ENCODE measurements at regions not wholly inside any gene's neighbourhood (a gene's known extent, or its start where the extent isn't known, plus 50 kb on each side); places are given as distances from the start of the nearest gene placed in this dataset.

DNA sequence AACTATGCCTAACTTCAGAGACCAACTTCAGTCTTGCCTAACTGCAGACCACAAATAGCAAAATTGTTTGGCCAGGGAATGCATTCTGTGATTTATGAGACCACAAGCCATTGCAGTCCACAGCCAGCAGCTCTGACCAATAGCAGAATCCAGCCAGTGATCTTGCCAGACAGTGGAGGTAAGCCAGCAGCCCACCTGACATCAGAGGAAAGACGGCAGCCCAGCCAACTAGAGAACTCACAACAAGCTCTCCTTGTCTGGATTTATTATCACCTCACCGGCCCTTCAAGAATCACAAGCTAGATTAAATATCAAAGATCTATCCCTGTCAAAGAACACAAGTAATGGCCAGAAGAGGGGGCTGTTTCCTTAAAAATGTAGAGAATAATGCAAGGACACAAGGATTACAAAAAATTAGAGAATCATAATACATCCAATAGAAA lies 66.5 kb upstream of the SLC35F1 start:
- H3K4me3 ChIP-seq (ENCODE audit: low read length): no peak overlapping the region
- H3K27ac ChIP-seq (ENCODE audit: low read length): no peak overlapping the region
- H3K79me2 ChIP-seq (replicated peaks; ENCODE audit: insufficient read depth, low read length): no peaks in the 10 kb centered on the region
- no peak overlapping the region for H3K4me2 ChIP-seq (ENCODE audit: low read length)
- no peak overlapping the region for H2AFZ ChIP-seq (ENCODE audit: low read depth, low read length)
- no peaks in the 10 kb centered on the region for H3K36me3 ChIP-seq (ENCODE audit: insufficient read depth, low read length)
- no peak for TF ChIP-seq POLR2AphosphoS5 (IDR thresholded peaks at IDR 0.05)
- no peak for TF ChIP-seq TAF1 (IDR thresholded peaks at IDR 0.05; ENCODE audit: low read depth)
- peak; percentile 61 for TF ChIP-seq SMC3 (conservative IDR thresholded peaks at IDR 0.05; ENCODE audit: poor library complexity)
- no peak for TF ChIP-seq EP300 (conservative IDR thresholded peaks at IDR 0.05; ENCODE audit: poor library complexity, severe bottlenecking)
- peak; percentile 64 for TF ChIP-seq RAD21 (conservative IDR thresholded peaks at IDR 0.05)
- TF ChIP-seq MXI1 (conservative IDR thresholded peaks at IDR 0.05; ENCODE audit: poor library complexity, severe bottlenecking): no peak
- no peak for TF ChIP-seq EZH2 (IDR thresholded peaks at IDR 0.05; ENCODE audit: borderline replicate concordance, insufficient read depth, low read length, poor library complexity, severe bottlenecking)
- TF ChIP-seq, protein P1, sequence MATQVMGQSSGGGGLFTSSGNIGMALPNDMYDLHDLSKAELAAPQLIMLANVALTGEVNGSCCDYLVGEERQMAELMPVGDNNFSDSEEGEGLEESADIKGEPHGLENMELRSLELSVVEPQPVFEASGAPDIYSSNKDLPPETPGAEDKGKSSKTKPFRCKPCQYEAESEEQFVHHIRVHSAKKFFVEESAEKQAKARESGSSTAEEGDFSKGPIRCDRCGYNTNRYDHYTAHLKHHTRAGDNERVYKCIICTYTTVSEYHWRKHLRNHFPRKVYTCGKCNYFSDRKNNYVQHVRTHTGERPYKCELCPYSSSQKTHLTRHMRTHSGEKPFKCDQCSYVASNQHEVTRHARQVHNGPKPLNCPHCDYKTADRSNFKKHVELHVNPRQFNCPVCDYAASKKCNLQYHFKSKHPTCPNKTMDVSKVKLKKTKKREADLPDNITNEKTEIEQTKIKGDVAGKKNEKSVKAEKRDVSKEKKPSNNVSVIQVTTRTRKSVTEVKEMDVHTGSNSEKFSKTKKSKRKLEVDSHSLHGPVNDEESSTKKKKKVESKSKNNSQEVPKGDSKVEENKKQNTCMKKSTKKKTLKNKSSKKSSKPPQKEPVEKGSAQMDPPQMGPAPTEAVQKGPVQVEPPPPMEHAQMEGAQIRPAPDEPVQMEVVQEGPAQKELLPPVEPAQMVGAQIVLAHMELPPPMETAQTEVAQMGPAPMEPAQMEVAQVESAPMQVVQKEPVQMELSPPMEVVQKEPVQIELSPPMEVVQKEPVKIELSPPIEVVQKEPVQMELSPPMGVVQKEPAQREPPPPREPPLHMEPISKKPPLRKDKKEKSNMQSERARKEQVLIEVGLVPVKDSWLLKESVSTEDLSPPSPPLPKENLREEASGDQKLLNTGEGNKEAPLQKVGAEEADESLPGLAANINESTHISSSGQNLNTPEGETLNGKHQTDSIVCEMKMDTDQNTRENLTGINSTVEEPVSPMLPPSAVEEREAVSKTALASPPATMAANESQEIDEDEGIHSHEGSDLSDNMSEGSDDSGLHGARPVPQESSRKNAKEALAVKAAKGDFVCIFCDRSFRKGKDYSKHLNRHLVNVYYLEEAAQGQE (IDR thresholded peaks at IDR 0.05; ENCODE audit: borderline replicate concordance): no peak
- TF ChIP-seq, protein P2, sequence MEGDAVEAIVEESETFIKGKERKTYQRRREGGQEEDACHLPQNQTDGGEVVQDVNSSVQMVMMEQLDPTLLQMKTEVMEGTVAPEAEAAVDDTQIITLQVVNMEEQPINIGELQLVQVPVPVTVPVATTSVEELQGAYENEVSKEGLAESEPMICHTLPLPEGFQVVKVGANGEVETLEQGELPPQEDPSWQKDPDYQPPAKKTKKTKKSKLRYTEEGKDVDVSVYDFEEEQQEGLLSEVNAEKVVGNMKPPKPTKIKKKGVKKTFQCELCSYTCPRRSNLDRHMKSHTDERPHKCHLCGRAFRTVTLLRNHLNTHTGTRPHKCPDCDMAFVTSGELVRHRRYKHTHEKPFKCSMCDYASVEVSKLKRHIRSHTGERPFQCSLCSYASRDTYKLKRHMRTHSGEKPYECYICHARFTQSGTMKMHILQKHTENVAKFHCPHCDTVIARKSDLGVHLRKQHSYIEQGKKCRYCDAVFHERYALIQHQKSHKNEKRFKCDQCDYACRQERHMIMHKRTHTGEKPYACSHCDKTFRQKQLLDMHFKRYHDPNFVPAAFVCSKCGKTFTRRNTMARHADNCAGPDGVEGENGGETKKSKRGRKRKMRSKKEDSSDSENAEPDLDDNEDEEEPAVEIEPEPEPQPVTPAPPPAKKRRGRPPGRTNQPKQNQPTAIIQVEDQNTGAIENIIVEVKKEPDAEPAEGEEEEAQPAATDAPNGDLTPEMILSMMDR (IDR thresholded peaks at IDR 0.05; ENCODE audit: poor library complexity, severe bottlenecking): peak; percentile 47
- H4K20me1 ChIP-seq (ENCODE audit: insufficient read depth): no peaks in the 10 kb centered on the region
- no peak overlapping the region for H3K9ac ChIP-seq (ENCODE audit: low read length)
- no peaks in the 10 kb centered on the region for H3K27me3 ChIP-seq (ENCODE audit: insufficient read depth, low read depth, low read length)
- no peaks in the 10 kb centered on the region for H3F3A ChIP-seq (ENCODE audit: insufficient read depth, low read length, poor library complexity, severe bottlenecking)
- H3K9me2 ChIP-seq (ENCODE audit: insufficient read depth, low read length): no peaks in the 10 kb centered on the region
- H3K9me3 ChIP-seq (ENCODE audit: low read length): no peaks in the 10 kb centered on the region

DNA sequence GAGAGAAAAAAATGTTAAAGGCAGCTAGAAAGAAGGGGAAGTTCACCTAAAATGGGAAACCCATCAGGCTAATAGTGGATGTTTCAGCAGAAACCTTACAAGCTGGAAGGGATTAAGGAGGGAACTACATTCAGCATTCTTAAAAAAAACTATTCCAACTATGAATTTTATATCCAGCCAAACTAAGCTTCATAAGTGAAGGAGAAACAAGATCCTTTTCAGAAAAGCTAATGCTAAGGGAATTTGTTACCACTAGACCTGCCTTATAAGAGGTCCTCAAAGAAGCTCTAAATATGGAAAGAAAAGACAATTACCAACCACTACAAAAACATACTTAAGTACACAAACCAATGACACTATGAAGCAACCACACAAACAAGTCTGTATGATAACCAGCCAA lies 59.2 kb upstream of the SLC35F1 start:
- H3K9ac ChIP-seq (ENCODE audit: low read length): no peak overlapping the region
- no peak for TF ChIP-seq EP300 (conservative IDR thresholded peaks at IDR 0.05; ENCODE audit: poor library complexity, severe bottlenecking)
- no peak for TF ChIP-seq EZH2 (IDR thresholded peaks at IDR 0.05; ENCODE audit: borderline replicate concordance, insufficient read depth, low read length, poor library complexity, severe bottlenecking)
- TF ChIP-seq POLR2AphosphoS5 (IDR thresholded peaks at IDR 0.05): no peak
- H3K4me3 ChIP-seq (ENCODE audit: low read length): no peak overlapping the region
- no peak overlapping the region for H3K4me2 ChIP-seq (ENCODE audit: low read length)
- no peaks in the 10 kb centered on the region for H3K9me2 ChIP-seq (ENCODE audit: insufficient read depth, low read length)
- H4K20me1 ChIP-seq (ENCODE audit: insufficient read depth): no peaks in the 10 kb centered on the region
- no peak overlapping the region for H2AFZ ChIP-seq (ENCODE audit: low read depth, low read length)
- no peak overlapping the region for H3K27ac ChIP-seq (ENCODE audit: low read length)
- no peaks in the 10 kb centered on the region for H3F3A ChIP-seq (ENCODE audit: insufficient read depth, low read length, poor library complexity, severe bottlenecking)
- H3K9me3 ChIP-seq (ENCODE audit: low read length): no peaks in the 10 kb centered on the region
- H3K36me3 ChIP-seq (ENCODE audit: insufficient read depth, low read length): no peaks in the 10 kb centered on the region
- H3K27me3 ChIP-seq (ENCODE audit: insufficient read depth, low read depth, low read length): no peaks in the 10 kb centered on the region
- H3K79me2 ChIP-seq (replicated peaks; ENCODE audit: insufficient read depth, low read length): no peaks in the 10 kb centered on the region

Measured in neural cell (in vitro differentiated cells).